ENCODE measurements at regions not wholly inside any gene's neighbourhood (a gene's known extent, or its start where the extent isn't known, plus 50 kb on each side); places are given as distances from the start of the nearest gene placed in this dataset.

- TF ChIP-seq EZH2phosphoT487 (IDR thresholded peaks at IDR 0.05; ENCODE audit: borderline replicate concordance) = no peak
- TF ChIP-seq CTCF (conservative IDR thresholded peaks at IDR 0.05; ENCODE audit: low read length) = no peak
Measured at GRCh38 chr10:29158066-29158465, 130.8 kb upstream of the LYZL1 start.

Measured in Loucy (cell line).